Smooth muscle cell (in vitro differentiated cells): ENCODE measurements at regions not wholly inside any gene's neighbourhood (a gene's known extent, or its start where the extent isn't known, plus 50 kb on each side); places are given as distances from the start of the nearest gene placed in this dataset.

Source experiments
- DNase-seq: peaks from one replicate; lab custom pipeline; 2025; ENCODE audit not compliant: unreplicated experiment; lab: John Stamatoyannopoulos, UW
- H2AFZ ChIP-seq: fragments of 200-600 bp; sonication (generic); 2 replicates; pipeline ENCODE4 v1.6.0; 2016; ENCODE audit warnings: antibody characterized with exemption, low read depth, mild to moderate bottlenecking
- H3F3A ChIP-seq: fragments of 200-600 bp; sonication (generic); 2 replicates; pipeline ENCODE4 v1.6.0; 2017; ENCODE audit warnings: antibody characterized with exemption, low read depth
- H3K27ac ChIP-seq: fragments of 200-600 bp; sonication (generic); 2 replicates; pipeline ENCODE4 v1.5.1; 2016; ENCODE audit warnings: low read depth, mild to moderate bottlenecking
- H3K27me3 ChIP-seq: fragments of 200-600 bp; sonication (generic); 2 replicates; pipeline ENCODE4 v1.6.1; 2016; ENCODE audit warnings: low read depth, mild to moderate bottlenecking
- H3K36me3 ChIP-seq: fragments of 200-600 bp; sonication (generic); 2 replicates; pipeline ENCODE4 v1.5.1; 2016; ENCODE audit warnings: low read depth
- H3K4me1 ChIP-seq: fragments of 200-600 bp; sonication (generic); 2 replicates; pipeline ENCODE4 v1.5.1; 2016; ENCODE audit warnings: low read depth
- H3K4me2 ChIP-seq: fragments of 200-600 bp; sonication (generic); 2 replicates; pipeline ENCODE4 v1.6.0; 2016; ENCODE audit warnings: mild to moderate bottlenecking
- H3K4me3 ChIP-seq: fragments of 200-600 bp; sonication (generic); 2 replicates; pipeline ENCODE4 v1.5.1; 2016; ENCODE audit warnings: mild to moderate bottlenecking
- H3K79me2 ChIP-seq: fragments of 200-600 bp; sonication (generic); 2 replicates; pipeline ENCODE4 v1.6.0; 2016; ENCODE audit warnings: low read depth, mild to moderate bottlenecking
- H3K9ac ChIP-seq: fragments of 200-600 bp; sonication (generic); 2 replicates; pipeline ENCODE4 v1.6.0; 2016; ENCODE audit warnings: low read depth
- H3K9me3 ChIP-seq: fragments of 200-600 bp; sonication (generic); replicated peaks from 2 replicates; pipeline ENCODE4 v1.5.1; 2016; ENCODE audit warnings: low read depth
- H4K20me1 ChIP-seq: fragments of 200-600 bp; sonication (generic); 2 replicates; pipeline ENCODE4 v1.6.0; 2016; ENCODE audit warnings: low read depth
- WGBS: methylation state at CpG from one replicate; pipeline ENCODE4 v1.1.7; 2016; ENCODE audit warnings: low lambda C conversion rate; 5-methylcytosine and 5-hydroxymethylcytosine counted together
- TF ChIP-seq, protein P1 (sequence below): fragments of 200-600 bp; sonication (generic); IDR thresholded peaks from 2 replicates; pipeline ENCODE4 v1.5.1; 2017; ENCODE audit warnings: borderline replicate concordance, mild to moderate bottlenecking, antibody characterized with exemption; ENCODE audit not compliant: insufficient read depth, poor library complexity, severe bottlenecking

DNA sequence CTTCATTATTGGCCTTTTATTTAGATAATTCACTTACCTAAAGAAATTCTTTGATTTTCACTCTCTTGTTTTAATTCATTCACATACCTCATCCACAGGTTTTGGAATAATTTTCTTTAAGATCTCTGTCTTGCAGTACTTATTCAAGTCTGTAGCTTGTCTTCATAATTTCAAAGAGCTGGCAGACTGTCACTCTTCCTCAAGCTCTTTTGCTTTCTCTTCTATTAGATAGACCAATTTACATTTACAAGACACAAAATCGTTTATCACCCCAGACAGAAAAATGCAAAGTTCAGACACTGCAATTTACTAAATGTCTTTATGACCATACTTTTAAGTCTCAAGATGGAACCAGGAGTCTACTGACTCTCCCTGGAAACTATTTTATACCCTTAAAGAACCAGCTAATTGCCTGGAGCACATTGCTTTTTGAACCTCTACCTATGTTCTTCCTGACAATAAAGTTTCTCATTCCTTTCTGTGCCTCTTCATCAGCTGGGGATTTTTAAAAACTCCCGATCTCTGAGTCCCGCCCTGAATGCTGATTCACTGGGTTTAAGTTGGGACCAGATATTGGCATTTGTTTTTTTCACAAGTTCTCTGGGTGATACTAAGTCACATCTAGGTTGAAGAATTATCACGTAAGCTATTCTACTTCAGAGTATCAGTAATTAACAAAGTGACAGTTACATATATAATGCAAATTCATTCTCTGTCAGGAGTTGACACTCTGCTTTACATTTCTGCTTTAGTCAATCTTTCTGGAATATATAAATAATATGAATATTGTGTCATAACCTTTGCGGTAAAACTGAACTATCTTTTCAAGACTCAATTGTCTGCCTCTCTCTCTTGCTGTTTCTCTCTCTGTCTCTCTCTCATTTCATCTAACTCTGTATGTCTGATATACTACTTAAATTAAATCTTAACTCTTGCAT lies 196.4 kb downstream of the PCDH7 start:
- TF ChIP-seq, protein P1, sequence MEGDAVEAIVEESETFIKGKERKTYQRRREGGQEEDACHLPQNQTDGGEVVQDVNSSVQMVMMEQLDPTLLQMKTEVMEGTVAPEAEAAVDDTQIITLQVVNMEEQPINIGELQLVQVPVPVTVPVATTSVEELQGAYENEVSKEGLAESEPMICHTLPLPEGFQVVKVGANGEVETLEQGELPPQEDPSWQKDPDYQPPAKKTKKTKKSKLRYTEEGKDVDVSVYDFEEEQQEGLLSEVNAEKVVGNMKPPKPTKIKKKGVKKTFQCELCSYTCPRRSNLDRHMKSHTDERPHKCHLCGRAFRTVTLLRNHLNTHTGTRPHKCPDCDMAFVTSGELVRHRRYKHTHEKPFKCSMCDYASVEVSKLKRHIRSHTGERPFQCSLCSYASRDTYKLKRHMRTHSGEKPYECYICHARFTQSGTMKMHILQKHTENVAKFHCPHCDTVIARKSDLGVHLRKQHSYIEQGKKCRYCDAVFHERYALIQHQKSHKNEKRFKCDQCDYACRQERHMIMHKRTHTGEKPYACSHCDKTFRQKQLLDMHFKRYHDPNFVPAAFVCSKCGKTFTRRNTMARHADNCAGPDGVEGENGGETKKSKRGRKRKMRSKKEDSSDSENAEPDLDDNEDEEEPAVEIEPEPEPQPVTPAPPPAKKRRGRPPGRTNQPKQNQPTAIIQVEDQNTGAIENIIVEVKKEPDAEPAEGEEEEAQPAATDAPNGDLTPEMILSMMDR, result no peak
- no peaks in the 10 kb centered on the region for H3K79me2 ChIP-seq
- H3K36me3 ChIP-seq, result no peaks in the 10 kb centered on the region
- peaks cover 11% of the 10 kb centered on the region for H3K4me1 ChIP-seq
- no peak overlapping the region for H2AFZ ChIP-seq
- 54% methylated on average over 5 of the region's 5 CpGs for WGBS
- no peaks in the 10 kb centered on the region for H3K9me3 ChIP-seq
- H3K9ac ChIP-seq, result no peak overlapping the region
- peak overlapping the region; percentile 17 for H3K27ac ChIP-seq
- no peaks in the 10 kb centered on the region for H3K27me3 ChIP-seq
- no peak for DNase-seq
- no peak overlapping the region for H3K4me2 ChIP-seq
- no peak overlapping the region for H3K4me3 ChIP-seq
- no peaks in the 10 kb centered on the region for H3F3A ChIP-seq
- H4K20me1 ChIP-seq, result no peaks in the 10 kb centered on the region

- no peak overlapping the region for H3K4me2 ChIP-seq
- no peak for DNase-seq
These were observed 197.8 kb downstream of the PCDH7 start for GRCh38 chr4:30917946-30918345.

DNA sequence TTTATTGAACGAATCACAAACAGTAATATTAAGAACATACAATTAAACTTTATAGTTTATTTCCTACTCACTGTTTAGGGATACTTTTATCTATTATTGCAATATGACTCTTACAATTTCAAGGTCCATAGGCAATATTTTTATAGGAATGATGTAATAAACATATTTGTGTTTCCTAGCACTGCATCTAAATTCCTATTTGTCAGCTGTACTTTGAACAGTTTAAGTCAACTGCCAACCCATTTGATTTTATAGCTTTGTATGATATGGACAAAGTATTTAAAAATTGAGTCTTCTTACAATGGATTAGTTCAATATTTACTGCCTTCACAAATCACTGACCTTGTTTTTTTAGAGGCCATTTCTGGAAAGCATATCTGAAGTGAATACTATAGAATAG lies 199.3 kb downstream of the PCDH7 start:
- no peaks in the 10 kb centered on the region for H3K4me1 ChIP-seq
- TF ChIP-seq, protein P1, result no peak
- DNase-seq, result no peak
- H3K27ac ChIP-seq, result no peak overlapping the region
- H3K36me3 ChIP-seq, result no peaks in the 10 kb centered on the region
- H3K9ac ChIP-seq, result no peak overlapping the region
- 89% methylated on average over 1 of the region's 1 CpG for WGBS
- H3F3A ChIP-seq, result no peaks in the 10 kb centered on the region
- H3K4me3 ChIP-seq, result no peak overlapping the region
- H3K9me3 ChIP-seq, result no peaks in the 10 kb centered on the region
- no peaks in the 10 kb centered on the region for H3K79me2 ChIP-seq
- H3K27me3 ChIP-seq, result no peaks in the 10 kb centered on the region
- no peaks in the 10 kb centered on the region for H4K20me1 ChIP-seq
- no peak overlapping the region for H3K4me2 ChIP-seq
- H2AFZ ChIP-seq, result no peak overlapping the region

More at GRCh38 chr4:30917946-30918345, 197.8 kb downstream of the PCDH7 start:
- Histone ChIP-seq H4K20me1 (no peaks in the 10 kb centered on the region), H3K36me3 (no peaks in the 10 kb centered on the region), H3K27ac (no peak overlapping the region), H2AFZ (no peak overlapping the region), H3F3A (no peaks in the 10 kb centered on the region), H3K4me1 (no peaks in the 10 kb centered on the region), H3K27me3 (no peaks in the 10 kb centered on the region), H3K4me3 (no peak overlapping the region), H3K9ac (no peak overlapping the region), H3K79me2 (no peaks in the 10 kb centered on the region), H3K9me3 (no peaks in the 10 kb centered on the region)
- TF ChIP-seq, protein P1, result no peak

DNA sequence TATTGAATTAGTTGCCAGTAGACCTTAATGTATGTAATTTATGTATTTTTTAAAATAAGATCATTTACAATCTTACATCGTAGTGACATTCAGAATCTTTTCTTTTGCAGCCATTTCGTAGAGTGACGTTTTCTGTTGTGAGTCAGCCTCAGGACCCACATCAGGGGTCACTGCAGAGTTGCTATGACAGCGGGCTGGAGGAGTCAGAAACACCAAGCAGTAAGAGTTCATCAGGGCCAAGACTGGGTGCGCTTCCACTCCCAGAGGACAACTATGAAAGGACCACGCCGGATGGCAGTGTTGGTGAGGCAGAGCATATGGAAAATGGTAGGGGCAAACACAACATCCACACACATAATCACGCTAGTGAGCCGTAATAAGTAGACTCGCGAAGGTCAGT lies 199.9 kb downstream of the PCDH7 start:
- Histone ChIP-seq H3K9me3 (no peaks in the 10 kb centered on the region), H3F3A (no peaks in the 10 kb centered on the region), H2AFZ (no peak overlapping the region), H3K27ac (no peak overlapping the region), H3K9ac (no peak overlapping the region), H3K27me3 (no peaks in the 10 kb centered on the region), H4K20me1 (no peaks in the 10 kb centered on the region), H3K4me3 (no peak overlapping the region), H3K4me1 (no peaks in the 10 kb centered on the region), H3K36me3 (no peaks in the 10 kb centered on the region), H3K79me2 (no peaks in the 10 kb centered on the region), H3K4me2 (no peak overlapping the region)
- DNase-seq, result no peak
- TF ChIP-seq, protein P1, result no peak
- 78% methylated on average over 11 of the region's 11 CpGs for WGBS
